Cardiac fibroblast (primary cell): ENCODE measurements at regions not wholly inside any gene's neighbourhood (a gene's known extent, or its start where the extent isn't known, plus 50 kb on each side); places are given as distances from the start of the nearest gene placed in this dataset.

Source experiments
- DNase-seq, 2 donors: peaks; one replicate each; pipeline versions ENCODE4 v3.0.0 to v3.0.0-alpha.2; 2010; ENCODE audit warnings: low read depth in 2 of 2
- H3K4me3 ChIP-seq, 2 donors: replicated peaks in 1 of 2; 1 replicate in 1 of 2; 2 replicates in 1 of 2; pipeline ENCODE4 v1.5.1; 2011; ENCODE audit warnings: low read depth in 2 of 2, low read length in 2 of 2, mild to moderate bottlenecking in 2 of 2, moderate library complexity in 1 of 2
- TF ChIP-seq, protein P1 (sequence below): IDR thresholded peaks from one replicate; pipeline ENCODE4 v1.5.1; 2011; ENCODE audit warnings: low read depth, mild to moderate bottlenecking, low read length, inconsistent platforms

- DNase-seq = no peak
- TF ChIP-seq, protein P1, sequence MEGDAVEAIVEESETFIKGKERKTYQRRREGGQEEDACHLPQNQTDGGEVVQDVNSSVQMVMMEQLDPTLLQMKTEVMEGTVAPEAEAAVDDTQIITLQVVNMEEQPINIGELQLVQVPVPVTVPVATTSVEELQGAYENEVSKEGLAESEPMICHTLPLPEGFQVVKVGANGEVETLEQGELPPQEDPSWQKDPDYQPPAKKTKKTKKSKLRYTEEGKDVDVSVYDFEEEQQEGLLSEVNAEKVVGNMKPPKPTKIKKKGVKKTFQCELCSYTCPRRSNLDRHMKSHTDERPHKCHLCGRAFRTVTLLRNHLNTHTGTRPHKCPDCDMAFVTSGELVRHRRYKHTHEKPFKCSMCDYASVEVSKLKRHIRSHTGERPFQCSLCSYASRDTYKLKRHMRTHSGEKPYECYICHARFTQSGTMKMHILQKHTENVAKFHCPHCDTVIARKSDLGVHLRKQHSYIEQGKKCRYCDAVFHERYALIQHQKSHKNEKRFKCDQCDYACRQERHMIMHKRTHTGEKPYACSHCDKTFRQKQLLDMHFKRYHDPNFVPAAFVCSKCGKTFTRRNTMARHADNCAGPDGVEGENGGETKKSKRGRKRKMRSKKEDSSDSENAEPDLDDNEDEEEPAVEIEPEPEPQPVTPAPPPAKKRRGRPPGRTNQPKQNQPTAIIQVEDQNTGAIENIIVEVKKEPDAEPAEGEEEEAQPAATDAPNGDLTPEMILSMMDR = no peak
- no peak overlapping the region for H3K4me3 ChIP-seq
These were observed 534.4 kb downstream of the MATN1 start for GRCh38 chr1:30188999-30189398.

DNA sequence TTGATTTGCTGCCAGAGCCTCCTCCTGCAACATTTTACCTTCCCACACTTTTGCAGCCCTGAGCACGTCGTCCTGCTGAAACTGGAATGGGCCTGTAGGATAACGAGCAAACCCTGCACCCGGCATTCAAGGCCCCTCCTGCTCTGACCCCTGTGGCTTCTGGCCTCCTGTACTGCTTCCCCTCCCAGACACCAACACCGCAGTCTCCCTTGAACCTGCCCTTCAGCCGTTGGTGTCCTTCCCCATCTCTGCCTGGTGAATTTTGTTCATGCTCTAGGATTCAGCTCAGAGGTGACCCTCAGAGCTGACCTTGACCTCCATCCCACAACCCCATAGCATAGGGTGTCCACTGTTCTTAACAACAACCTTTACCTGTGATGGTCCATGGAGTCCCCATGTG, 535.1 kb downstream of the MATN1 start:
- TF ChIP-seq, protein P1 = no peak
- DNase-seq = no peak
- H3K4me3 ChIP-seq = no peak overlapping the region

DNA sequence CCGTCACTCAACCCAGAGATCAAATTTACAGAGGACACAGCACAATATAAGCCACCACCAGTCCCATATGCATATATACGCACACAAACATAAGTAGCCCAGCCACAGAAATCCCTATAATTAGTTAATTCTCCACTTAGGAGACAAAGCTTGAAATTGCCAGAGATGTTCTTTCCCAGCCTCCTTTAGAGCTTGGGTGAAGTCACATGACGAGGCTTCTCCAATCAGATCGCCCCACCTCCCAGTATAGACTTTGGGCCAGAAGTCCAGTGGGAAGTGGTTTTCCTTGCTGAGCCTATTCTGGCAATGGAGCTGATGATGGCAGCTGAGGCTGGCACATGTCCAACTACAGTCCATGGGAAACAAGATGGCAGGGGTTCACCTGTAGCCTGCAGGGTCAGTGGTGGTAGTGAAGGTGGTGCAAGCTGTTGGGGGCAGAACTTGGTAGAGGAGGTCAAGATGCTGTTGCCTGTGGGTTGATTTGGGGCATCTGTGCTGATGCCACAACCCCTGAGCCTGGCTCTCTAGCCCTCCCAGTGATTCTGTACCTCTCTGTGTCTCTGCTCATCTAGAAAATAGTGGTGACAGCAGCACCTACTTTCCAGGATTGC, 535.9 kb downstream of the MATN1 start:
- H3K4me3 ChIP-seq = no peak overlapping the region
- DNase-seq = no peak
- TF ChIP-seq, protein P1 = no peak

GRCh38 chr1:30186586-30186985, 536.8 kb downstream of the MATN1 start:
- DNase-seq = no peak
- no peak overlapping the region for H3K4me3 ChIP-seq
- TF ChIP-seq, protein P1 = no peak

DNA sequence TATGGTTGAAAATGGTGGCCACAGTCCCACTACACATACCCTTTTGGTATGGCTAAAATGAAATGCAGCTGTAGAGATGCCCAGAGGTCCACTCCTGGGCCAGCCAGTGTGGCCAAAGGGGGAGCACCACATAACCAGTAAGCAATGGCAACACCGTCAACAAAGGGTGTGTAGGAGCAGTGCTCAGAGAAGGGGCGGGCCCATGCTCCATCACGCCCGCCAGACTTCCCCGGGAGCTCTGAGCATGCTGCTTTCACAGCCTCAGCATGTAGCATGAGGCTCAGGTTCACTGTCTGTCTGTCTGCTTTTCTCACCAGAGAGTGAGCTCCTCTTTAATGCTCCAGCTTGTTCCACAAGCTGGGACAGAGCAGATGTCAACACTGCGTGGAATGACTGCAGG, 537.6 kb downstream of the MATN1 start:
- no peak for DNase-seq
- H3K4me3 ChIP-seq = no peak overlapping the region
- TF ChIP-seq, protein P1 = no peak

GRCh38 chr1:30185313-30185712, 538.1 kb downstream of the MATN1 start:
- TF ChIP-seq, protein P1 = no peak
- no peak for DNase-seq

More at GRCh38 chr1:30185313-30185712, 538.1 kb downstream of the MATN1 start:
- no peak overlapping the region for H3K4me3 ChIP-seq
